ENCODE measurements at regions not wholly inside any gene's neighbourhood (a gene's known extent, or its start where the extent isn't known, plus 50 kb on each side); places are given as distances from the start of the nearest gene placed in this dataset.

DNA sequence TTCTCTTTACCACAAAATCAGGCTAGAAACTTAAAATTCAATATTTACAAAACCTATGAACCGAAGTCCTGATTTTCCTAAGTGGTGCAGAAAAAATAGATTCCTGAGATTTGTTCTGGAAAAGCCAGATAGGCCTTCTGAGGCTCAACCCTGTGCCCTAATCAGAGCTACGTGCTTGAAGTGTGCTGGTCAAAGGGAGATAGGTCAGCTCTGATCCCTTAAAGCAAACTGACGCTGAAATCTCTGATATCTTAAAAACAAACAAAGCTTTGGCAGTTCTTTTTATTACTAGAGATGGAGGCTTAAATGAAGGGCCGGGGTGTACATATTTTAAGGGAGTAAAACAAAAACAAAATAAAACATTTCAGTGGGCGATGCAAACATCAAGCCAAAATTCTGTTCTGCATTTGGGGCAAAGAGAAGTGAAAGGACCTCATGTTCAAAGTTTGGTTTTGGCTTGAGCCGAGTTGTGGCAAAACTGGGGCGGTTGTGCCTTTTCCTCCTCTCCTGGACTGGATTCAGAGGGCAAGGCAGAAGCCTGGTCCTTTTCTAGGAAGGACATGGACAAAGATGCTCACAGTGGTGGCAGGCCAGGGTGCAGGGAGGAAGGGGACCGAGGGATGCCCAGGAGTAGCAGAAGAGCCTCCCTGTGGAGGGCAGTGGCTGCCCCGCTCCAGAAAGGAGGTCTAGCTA is 295.0 kb downstream of the CDCA7 start:
- TF ChIP-seq, protein P1, sequence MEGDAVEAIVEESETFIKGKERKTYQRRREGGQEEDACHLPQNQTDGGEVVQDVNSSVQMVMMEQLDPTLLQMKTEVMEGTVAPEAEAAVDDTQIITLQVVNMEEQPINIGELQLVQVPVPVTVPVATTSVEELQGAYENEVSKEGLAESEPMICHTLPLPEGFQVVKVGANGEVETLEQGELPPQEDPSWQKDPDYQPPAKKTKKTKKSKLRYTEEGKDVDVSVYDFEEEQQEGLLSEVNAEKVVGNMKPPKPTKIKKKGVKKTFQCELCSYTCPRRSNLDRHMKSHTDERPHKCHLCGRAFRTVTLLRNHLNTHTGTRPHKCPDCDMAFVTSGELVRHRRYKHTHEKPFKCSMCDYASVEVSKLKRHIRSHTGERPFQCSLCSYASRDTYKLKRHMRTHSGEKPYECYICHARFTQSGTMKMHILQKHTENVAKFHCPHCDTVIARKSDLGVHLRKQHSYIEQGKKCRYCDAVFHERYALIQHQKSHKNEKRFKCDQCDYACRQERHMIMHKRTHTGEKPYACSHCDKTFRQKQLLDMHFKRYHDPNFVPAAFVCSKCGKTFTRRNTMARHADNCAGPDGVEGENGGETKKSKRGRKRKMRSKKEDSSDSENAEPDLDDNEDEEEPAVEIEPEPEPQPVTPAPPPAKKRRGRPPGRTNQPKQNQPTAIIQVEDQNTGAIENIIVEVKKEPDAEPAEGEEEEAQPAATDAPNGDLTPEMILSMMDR (conservative IDR thresholded peaks at IDR 0.05; ENCODE audit: low read length), result no peak
- no peak for DNase-seq (ENCODE audit: low read depth)
- no peak overlapping the region for H3K4me3 ChIP-seq (ENCODE audit: low read length)

DNA sequence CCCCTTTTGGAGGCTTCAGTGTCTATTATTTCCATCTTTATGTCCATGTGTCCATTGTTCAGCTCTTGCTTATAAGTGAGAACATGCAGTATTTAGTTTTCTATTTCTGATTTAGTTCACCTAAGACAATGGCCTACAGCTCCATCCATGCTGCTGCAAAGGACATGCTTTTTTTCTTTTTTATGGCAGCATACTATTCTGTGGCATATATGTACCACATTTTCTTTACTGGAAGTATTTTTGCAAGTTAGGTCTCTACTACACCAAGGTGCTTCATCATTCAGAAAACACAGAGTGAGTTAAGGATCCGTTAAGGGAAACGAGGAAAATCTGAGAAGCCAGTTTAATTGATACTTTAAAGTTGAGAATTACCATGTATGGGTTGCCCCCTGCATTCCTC is 297.2 kb downstream of the CDCA7 start:
- DNase-seq (ENCODE audit: low read depth), result no peak
- no peak overlapping the region for H3K4me3 ChIP-seq (ENCODE audit: low read length)

DNA sequence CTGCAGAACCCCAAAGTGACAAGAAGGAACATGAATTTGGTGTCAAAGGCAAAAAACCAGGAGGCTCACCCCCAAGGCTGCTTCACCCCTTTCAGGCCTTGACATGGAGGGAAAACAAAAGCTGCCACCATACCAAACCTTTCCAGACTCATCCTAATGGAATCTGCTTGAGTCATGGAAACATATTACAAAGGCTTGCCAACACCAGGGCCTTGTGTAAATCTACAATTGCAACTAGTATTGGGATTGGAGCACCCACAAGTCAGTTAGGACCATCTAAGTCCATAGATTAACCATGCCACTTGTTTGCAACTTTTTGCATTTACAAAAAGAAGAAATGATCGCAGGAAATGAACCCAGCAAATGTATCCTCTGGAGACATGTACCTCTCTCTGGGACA is 297.6 kb downstream of the CDCA7 start:
- TF ChIP-seq, protein P1 (conservative IDR thresholded peaks at IDR 0.05; ENCODE audit: low read length), result no peak
- peak; percentile 92 for DNase-seq (ENCODE audit: low read depth)
- H3K4me3 ChIP-seq (ENCODE audit: low read length), result no peak overlapping the region

More for the DNA sequence above, 297.2 kb downstream of the CDCA7 start:
- TF ChIP-seq, protein P1 (conservative IDR thresholded peaks at IDR 0.05; ENCODE audit: low read length), result no peak

DNA sequence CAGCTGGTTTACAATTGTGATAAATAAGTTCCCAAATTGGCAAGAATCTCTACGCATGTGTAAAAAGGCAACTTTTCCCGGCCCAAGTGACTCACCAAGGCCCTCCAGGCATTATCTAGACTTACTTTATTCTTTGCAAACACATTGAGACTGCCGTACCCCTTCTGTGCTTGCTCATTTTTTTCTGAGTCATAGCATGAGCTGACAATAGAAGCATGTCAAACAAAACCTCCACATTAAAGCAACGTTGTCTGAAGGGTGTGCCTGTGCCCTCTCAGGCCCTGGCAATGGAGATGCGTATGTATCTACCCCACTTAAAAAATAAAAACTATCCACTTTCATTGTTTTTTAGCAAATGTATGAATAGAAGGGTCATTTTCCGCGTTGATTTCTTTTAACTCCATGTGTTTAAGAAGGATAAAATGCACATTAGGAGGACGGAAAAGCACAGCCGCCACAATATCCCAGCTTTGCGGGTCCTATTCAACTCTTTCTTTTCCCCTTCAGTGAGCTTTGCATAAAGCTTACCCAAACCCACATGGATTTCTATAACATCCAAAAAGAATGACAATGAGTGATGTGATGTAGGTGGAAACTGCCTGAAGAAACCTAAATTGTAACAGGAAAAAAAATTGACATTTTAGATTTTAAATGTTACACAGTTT is 298.2 kb downstream of the CDCA7 start:
- TF ChIP-seq, protein P1 (conservative IDR thresholded peaks at IDR 0.05; ENCODE audit: low read length), result no peak
- DNase-seq (ENCODE audit: low read depth), result peak; percentile 91
- H3K4me3 ChIP-seq (ENCODE audit: low read length), result no peak overlapping the region

DNA sequence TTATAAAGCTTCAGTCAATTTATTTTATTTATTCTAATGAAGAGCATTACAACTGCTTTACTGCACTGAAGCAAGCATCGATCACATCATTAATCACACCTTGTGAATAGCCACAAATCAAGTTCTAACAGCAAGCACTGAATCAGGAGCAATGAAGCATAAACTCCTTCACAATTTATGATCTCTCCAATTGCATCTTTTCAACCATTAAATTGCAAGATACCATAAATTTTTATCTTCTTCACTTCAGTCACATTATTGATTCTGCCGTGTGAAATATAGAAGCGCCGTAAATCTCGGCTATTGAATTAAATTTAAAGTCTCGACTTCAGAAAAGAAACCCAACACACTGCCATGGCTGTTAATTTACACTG is 298.7 kb downstream of the CDCA7 start:
- TF ChIP-seq, protein P1 (conservative IDR thresholded peaks at IDR 0.05; ENCODE audit: low read length), result no peak
- no peak overlapping the region for H3K4me3 ChIP-seq (ENCODE audit: low read length)
- no peak for DNase-seq (ENCODE audit: low read depth)

DNA sequence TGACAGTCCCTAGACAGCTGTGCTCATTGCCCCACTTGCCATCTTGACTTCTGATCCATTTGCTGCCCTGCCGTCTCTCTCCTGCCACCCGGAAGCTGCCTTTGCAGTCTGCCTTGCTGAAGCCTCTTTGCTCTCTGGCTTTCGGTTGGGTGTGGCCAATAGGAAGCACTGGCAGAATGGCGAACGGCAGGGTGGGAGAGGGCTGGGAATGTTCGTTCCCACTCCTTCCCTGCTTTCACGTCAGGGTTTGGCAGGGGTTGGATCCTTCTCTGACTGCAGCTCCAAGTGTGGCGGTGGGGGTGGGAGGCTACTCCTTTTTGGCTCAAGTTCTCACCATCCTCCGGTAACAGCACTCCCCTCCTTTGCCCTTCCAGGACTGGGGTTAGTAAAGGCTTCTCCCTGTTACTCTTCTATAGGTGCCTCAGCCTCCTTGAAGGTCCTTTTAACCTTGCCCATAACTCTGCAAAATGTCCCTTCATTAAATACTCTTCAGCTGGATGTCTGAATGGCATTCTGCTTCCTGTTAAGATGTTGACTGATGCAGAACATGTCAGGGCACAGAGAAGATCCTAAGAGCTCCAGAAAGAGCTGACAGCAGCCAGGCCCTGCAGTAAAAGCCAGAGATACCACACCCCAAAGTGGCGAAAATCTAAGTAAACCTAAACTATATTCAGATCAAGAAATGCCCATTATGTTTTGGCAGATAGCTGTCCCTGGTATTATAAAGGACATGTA is 299.7 kb downstream of the CDCA7 start:
- no peak for DNase-seq (ENCODE audit: low read depth)
- H3K4me3 ChIP-seq (ENCODE audit: low read length), result no peak overlapping the region
- TF ChIP-seq, protein P1 (conservative IDR thresholded peaks at IDR 0.05; ENCODE audit: low read length), result no peak
